ENCODE measurements at regions not wholly inside any gene's neighbourhood (a gene's known extent, or its start where the extent isn't known, plus 50 kb on each side); places are given as distances from the start of the nearest gene placed in this dataset.
A peak's percentile ranks its signal among the peaks of the same experiment; 100 is the strongest.

DNA sequence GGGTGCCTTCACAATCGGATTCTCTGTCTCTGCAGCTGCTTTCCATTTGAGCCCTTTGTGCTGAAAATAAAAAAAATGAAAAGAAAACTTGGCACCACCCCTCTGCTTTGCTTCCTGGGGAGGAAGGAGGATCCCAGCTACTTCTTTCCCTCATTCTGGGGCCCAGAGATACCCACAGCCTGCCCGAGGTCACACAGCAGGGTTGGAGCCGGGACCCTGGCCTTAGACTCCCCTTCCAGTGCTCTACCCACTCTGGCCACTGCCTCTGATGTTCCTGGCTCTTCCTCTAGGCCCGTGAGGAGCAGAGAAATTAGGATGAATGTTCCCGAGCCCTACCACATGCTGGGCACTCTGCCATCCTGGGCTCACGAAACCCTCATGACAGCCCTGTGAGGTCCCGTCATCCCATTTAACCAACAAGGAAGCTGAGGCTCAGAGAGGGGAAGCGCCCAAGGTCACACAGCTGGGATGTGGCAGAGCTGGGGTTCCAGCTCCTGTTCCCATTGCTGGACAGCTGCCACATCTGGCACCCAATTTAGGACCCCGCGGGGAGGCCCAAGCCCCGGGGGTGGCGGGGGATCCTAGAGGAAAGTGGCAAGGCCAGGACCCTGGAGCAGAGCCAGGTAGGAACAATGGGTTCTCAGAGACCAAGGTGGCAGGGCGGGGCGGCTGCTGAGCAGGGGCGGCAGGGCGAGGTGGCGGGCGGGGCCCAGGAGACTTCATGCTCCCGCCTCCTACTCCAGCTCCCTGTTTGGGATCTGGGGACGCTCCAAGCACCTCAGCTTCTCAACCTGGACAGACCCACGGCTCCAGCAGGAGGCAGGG is 76.6 kb downstream of the CEBPB start:
- intact Hi-C loops (cut with DNase I): no loop called here
- peaks cover 4 to 18% (median 16%) of the 10 kb centered on the region in 4 donors for H3K4me1 ChIP-seq
- WGBS: 65% methylated on average over 16 of the region's 21 CpGs
- no peak for DNase-seq (ENCODE audit: extremely low spot score)
- H3K27me3 ChIP-seq: peaks cover 0 to 8% (median 0%) of the 10 kb centered on the region in 4 donors
- H3K27ac ChIP-seq (replicated peaks in 1 of 4): peak overlapping the region; percentile 19 to 60 (median 56)
- H3K9me3 ChIP-seq: no peaks in the 10 kb centered on the region
- H3K36me3 ChIP-seq: no peaks in the 10 kb centered on the region
- H3K4me3 ChIP-seq: no peak overlapping the region
- TF ChIP-seq POLR2AphosphoS5 (IDR thresholded peaks at IDR 0.05): peak in 1 of 2 donors; percentile 13
- no peak for TF ChIP-seq EP300 (IDR thresholded peaks at IDR 0.05)

DNA sequence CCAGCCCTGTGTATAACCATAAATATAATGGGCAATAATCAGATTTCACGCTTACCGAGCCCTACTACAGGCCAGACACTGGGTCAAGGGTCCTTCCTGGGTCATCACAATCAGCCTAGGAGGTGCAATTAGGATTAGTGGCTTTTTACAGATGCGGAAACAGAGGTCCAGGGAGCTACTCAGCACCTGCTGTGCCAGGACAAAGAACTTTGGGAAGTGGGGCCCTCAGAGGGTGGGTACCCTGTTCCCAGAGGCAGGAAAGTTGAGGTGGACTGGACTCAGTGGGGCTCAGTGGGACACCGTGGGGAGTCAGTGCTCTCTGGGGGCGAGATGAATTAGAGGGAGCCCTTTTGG is 77.2 kb downstream of the CEBPB start:
- intact Hi-C loops (cut with DNase I): no loop called here
- Histone ChIP-seq H3K36me3 (no peaks in the 10 kb centered on the region), H3K27me3 (peaks cover 0 to 8% (median 0%) of the 10 kb centered on the region in 4 donors), H3K4me3 (no peak overlapping the region), H3K4me1 (peaks cover 4 to 18% (median 17%) of the 10 kb centered on the region in 4 donors), H3K27ac (replicated peaks in 1 of 4) (peak overlapping the region; percentile 19 to 60 (median 56)), H3K9me3 (no peaks in the 10 kb centered on the region)
- WGBS: 92% methylated on average over 5 of the region's 5 CpGs
- DNase-seq (ENCODE audit: extremely low spot score): no peak
- TF ChIP-seq EP300 (IDR thresholded peaks at IDR 0.05): no peak

GRCh38 chr20:50269091-50270033 is 78.7 kb downstream of the CEBPB start:
- Histone ChIP-seq H3K36me3 (no peaks in the 10 kb centered on the region), H3K27me3 (peaks cover 0 to 8% (median 0%) of the 10 kb centered on the region in 4 donors), H3K27ac (replicated peaks in 1 of 4) (no peak overlapping the region), H3K4me1 (peaks cover 6 to 33% (median 29%) of the 10 kb centered on the region in 4 donors), H3K4me3 (no peak overlapping the region), H3K9me3 (no peaks in the 10 kb centered on the region)
- TF ChIP-seq POLR2A (IDR thresholded peaks at IDR 0.05; ENCODE audit: low read depth) (no peak), CTCF (IDR thresholded peaks at IDR 0.05) (no peak), POLR2AphosphoS5 (IDR thresholded peaks at IDR 0.05) (no peak), EP300 (IDR thresholded peaks at IDR 0.05) (no peak)
- no peak for DNase-seq (ENCODE audit: extremely low spot score)
- intact Hi-C loops (cut with DNase I): loop anchor here (5.0 kb wide), 1 partner anchor 67 kb away; no protein-coding TSS in a partner anchor
- 88% methylated on average over 20 of the region's 20 CpGs for WGBS

DNA sequence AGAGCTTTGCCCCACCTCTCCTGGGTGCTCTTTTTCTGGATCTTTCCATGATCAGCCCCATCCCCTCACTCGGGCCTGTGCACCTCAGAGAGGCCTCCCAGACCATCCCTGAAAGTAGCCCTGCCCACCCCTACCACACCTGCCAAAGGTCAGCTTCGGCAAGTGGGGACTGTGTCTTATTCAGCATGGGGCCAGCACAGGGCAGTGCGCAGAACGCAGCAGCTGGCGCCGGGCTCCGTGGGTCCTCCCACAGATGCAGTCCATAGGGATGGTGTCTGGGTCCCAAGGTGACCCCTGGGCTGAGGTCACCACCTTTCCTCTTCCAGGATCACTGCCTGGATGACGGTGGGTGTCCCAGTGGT is 79.4 kb downstream of the CEBPB start:
- intact Hi-C loops (cut with DNase I): loop anchor here (5.0 kb wide), 1 partner anchor 68 kb away; no protein-coding TSS in a partner anchor
- 82% methylated on average over 7 of the region's 8 CpGs for WGBS
- no peak overlapping the region for H3K4me3 ChIP-seq
- H3K36me3 ChIP-seq: no peaks in the 10 kb centered on the region
- peaks cover 6 to 33% (median 29%) of the 10 kb centered on the region in 4 donors for H3K4me1 ChIP-seq
- no peak overlapping the region for H3K27ac ChIP-seq (replicated peaks in 1 of 4)
- TF ChIP-seq POLR2AphosphoS5 (IDR thresholded peaks at IDR 0.05): no peak
- no peak for TF ChIP-seq CTCF (IDR thresholded peaks at IDR 0.05)
- no peak for TF ChIP-seq POLR2A (IDR thresholded peaks at IDR 0.05; ENCODE audit: low read depth)
- no peak for TF ChIP-seq EP300 (IDR thresholded peaks at IDR 0.05)
- DNase-seq (ENCODE audit: extremely low spot score): no peak
- H3K27me3 ChIP-seq: peaks cover 0 to 8% (median 0%) of the 10 kb centered on the region in 4 donors
- no peaks in the 10 kb centered on the region for H3K9me3 ChIP-seq

- H3K4me1 ChIP-seq: peaks cover 6 to 33% (median 29%) of the 10 kb centered on the region in 4 donors
- H3K27ac ChIP-seq (replicated peaks in 1 of 4): no peak overlapping the region
- no peaks in the 10 kb centered on the region for H3K9me3 ChIP-seq
- DNase-seq (ENCODE audit: extremely low spot score): no peak
- H3K4me3 ChIP-seq: no peak overlapping the region
- intact Hi-C loops (cut with DNase I): loop anchor here (5.0 kb wide), 1 partner anchor 68 kb away; no protein-coding TSS in a partner anchor
- WGBS: 74% methylated on average over 19 of the region's 19 CpGs
- TF ChIP-seq EP300 (IDR thresholded peaks at IDR 0.05) (no peak), POLR2AphosphoS5 (IDR thresholded peaks at IDR 0.05) (peak in 1 of 2 donors; percentile 8), POLR2A (IDR thresholded peaks at IDR 0.05; ENCODE audit: low read depth) (no peak), CTCF (IDR thresholded peaks at IDR 0.05) (no peak)
- no peaks in the 10 kb centered on the region for H3K36me3 ChIP-seq
- H3K27me3 ChIP-seq: peaks cover 0 to 8% (median 0%) of the 10 kb centered on the region in 4 donors
Measured at GRCh38 chr20:50270569-50270968, 79.9 kb downstream of the CEBPB start.

All from esophagus muscularis mucosa (tissue), 4 donors.